G401 (cell line): ENCODE measurements at regions not wholly inside any gene's neighbourhood (a gene's known extent, or its start where the extent isn't known, plus 50 kb on each side); places are given as distances from the start of the nearest gene placed in this dataset.

Experiments used
- DNase-seq: peaks from one replicate; pipeline ENCODE4 v3.0.0-alpha.2; 2015; ENCODE audit warnings: low spot score
- in situ Hi-C: cut with HindIII; loops from 2 replicates; pipeline ENCODE4 v1.10.0; 2016; ENCODE audit warnings: low sequenced_read_pairs, mixed read lengths

- in situ Hi-C loops, result no loop called here
Observed at GRCh38 chrX:124938715-124939114, 381.0 kb upstream of the TEX13C start.

GRCh38 chrX:124940531-124940930 is 379.1 kb upstream of the TEX13C start:
- in situ Hi-C loops, result no loop called here
- peak; percentile 84 for DNase-seq

More at GRCh38 chrX:124938715-124939114, 381.0 kb upstream of the TEX13C start:
- DNase-seq, result peak; percentile 76

GRCh38 chrX:124954402-124954801 is 365.3 kb upstream of the TEX13C start:
- in situ Hi-C loops, result no loop called here
- DNase-seq, result peak; percentile 28

- DNase-seq, result no peak
- in situ Hi-C loops, result no loop called here
Observed at GRCh38 chrX:124960454-124960853, 359.2 kb upstream of the TEX13C start.

GRCh38 chrX:124963717-124964116 is 356.0 kb upstream of the TEX13C start, which contains the start of gene TENM1:
TSS of gene TENM1 (minus strand) at chrX:124963817.
- in situ Hi-C loops, result no loop called here
- peak; percentile 12 for DNase-seq

GRCh38 chrX:124975456-124975855 is 344.2 kb upstream of the TEX13C start:
- DNase-seq, result no peak
- in situ Hi-C loops, result no loop called here

GRCh38 chrX:124981420-124981819 is 338.3 kb upstream of the TEX13C start:
- in situ Hi-C loops, result no loop called here
- peak; percentile 94 for DNase-seq

- DNase-seq, result no peak
- in situ Hi-C loops, result no loop called here
Observed at GRCh38 chrX:124984140-124984813, 335.4 kb upstream of the TEX13C start.

GRCh38 chrX:124986284-124986683 is 333.4 kb upstream of the TEX13C start:
- DNase-seq, result no peak

GRCh38 chrX:124993735-124994134 is 325.9 kb upstream of the TEX13C start:
- in situ Hi-C loops, result no loop called here
- no peak for DNase-seq

More at GRCh38 chrX:124986284-124986683, 333.4 kb upstream of the TEX13C start:
- in situ Hi-C loops, result no loop called here

- no peak for DNase-seq
- in situ Hi-C loops, result no loop called here
Observed at GRCh38 chrX:124994404-124994803, 325.3 kb upstream of the TEX13C start.

GRCh38 chrX:125003746-125004446 is 315.8 kb upstream of the TEX13C start:
- no peak for DNase-seq
- in situ Hi-C loops, result no loop called here

- in situ Hi-C loops, result no loop called here
- DNase-seq, result no peak
Observed at GRCh38 chrX:125004799-125005198, 314.9 kb upstream of the TEX13C start.

GRCh38 chrX:125005863-125006262 is 313.8 kb upstream of the TEX13C start:
- no peak for DNase-seq

GRCh38 chrX:125006704-125007103 is 313.0 kb upstream of the TEX13C start:
- in situ Hi-C loops, result no loop called here

More at GRCh38 chrX:125005863-125006262, 313.8 kb upstream of the TEX13C start:
- in situ Hi-C loops, result no loop called here

GRCh38 chrX:125012585-125012984 is 307.1 kb upstream of the TEX13C start:
- in situ Hi-C loops, result no loop called here
- no peak for DNase-seq

More at GRCh38 chrX:125006704-125007103, 313.0 kb upstream of the TEX13C start:
- no peak for DNase-seq

GRCh38 chrX:125029131-125029530 is 290.5 kb upstream of the TEX13C start:
- in situ Hi-C loops, result no loop called here
- DNase-seq, result no peak
